ENCODE measurements at regions not wholly inside any gene's neighbourhood (a gene's known extent, or its start where the extent isn't known, plus 50 kb on each side); places are given as distances from the start of the nearest gene placed in this dataset.

DNA sequence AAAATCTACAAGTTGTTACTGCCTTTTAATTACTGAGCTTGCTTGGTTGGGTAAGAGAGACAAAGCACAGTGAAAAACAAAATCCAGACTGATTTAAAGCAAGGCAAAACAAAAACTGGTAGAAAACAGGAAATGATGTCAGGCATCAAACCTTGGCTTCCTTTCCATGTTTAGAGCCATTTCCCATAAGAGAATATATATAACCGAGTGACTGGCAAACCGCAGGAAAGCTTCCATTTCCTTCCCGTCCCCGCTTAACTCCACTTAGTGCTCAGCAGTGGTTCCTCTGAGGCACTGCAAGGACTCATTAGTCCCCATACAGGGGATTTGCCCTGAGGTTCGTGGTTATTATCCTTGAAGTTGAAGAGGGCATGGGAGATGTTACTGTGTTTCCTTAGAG, 446.3 kb downstream of the LPIN1 start:
- no peaks in the 10 kb centered on the region for H3K27me3 ChIP-seq (ENCODE audit: insufficient read depth, poor library complexity, severe bottlenecking)
- no peaks in the 10 kb centered on the region for H3K4me1 ChIP-seq (ENCODE audit: insufficient read depth, poor library complexity, severe bottlenecking)
- no peaks in the 10 kb centered on the region for H3K9me3 ChIP-seq (ENCODE audit: severe bottlenecking)
- DNase-seq (ENCODE audit: low spot score) (no peak), ATAC-seq (ENCODE audit: low read depth) (no peak)
- no peak overlapping the region for H3K27ac ChIP-seq (ENCODE audit: poor library complexity, severe bottlenecking)
- TF ChIP-seq, protein P1, sequence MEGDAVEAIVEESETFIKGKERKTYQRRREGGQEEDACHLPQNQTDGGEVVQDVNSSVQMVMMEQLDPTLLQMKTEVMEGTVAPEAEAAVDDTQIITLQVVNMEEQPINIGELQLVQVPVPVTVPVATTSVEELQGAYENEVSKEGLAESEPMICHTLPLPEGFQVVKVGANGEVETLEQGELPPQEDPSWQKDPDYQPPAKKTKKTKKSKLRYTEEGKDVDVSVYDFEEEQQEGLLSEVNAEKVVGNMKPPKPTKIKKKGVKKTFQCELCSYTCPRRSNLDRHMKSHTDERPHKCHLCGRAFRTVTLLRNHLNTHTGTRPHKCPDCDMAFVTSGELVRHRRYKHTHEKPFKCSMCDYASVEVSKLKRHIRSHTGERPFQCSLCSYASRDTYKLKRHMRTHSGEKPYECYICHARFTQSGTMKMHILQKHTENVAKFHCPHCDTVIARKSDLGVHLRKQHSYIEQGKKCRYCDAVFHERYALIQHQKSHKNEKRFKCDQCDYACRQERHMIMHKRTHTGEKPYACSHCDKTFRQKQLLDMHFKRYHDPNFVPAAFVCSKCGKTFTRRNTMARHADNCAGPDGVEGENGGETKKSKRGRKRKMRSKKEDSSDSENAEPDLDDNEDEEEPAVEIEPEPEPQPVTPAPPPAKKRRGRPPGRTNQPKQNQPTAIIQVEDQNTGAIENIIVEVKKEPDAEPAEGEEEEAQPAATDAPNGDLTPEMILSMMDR (IDR thresholded peaks at IDR 0.05; ENCODE audit: poor library complexity, severe bottlenecking) = no peak
- no peaks in the 10 kb centered on the region for H3K36me3 ChIP-seq (ENCODE audit: low read depth)
- no peak overlapping the region for H3K4me3 ChIP-seq (ENCODE audit: severe bottlenecking)

DNA sequence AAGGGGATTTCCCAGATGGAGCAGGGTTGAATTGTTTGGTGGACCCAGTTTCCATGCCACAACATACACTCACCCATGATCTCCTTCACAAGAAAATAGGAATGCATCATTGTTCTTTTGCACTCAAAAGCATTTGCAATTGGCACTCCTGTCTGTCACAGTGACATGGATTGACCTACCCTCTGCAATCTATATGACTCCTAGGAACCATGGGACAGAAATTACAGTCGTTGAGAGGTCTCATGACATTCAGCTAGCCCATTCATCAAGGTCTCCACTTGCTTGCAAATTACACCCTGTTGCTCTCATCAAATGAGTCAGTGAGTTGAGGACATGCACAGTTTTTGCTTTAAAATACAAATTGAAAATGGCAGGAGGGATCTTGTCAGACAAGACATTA, 448.5 kb downstream of the LPIN1 start:
- no peak for DNase-seq (ENCODE audit: low spot score)
- ATAC-seq (ENCODE audit: low read depth) = no peak
- H3K27me3 ChIP-seq (ENCODE audit: insufficient read depth, poor library complexity, severe bottlenecking) = no peaks in the 10 kb centered on the region
- H3K9me3 ChIP-seq (ENCODE audit: severe bottlenecking) = no peaks in the 10 kb centered on the region
- H3K4me1 ChIP-seq (ENCODE audit: insufficient read depth, poor library complexity, severe bottlenecking) = no peaks in the 10 kb centered on the region
- no peaks in the 10 kb centered on the region for H3K36me3 ChIP-seq (ENCODE audit: low read depth)
- H3K27ac ChIP-seq (ENCODE audit: poor library complexity, severe bottlenecking) = no peak overlapping the region
- no peak overlapping the region for H3K4me3 ChIP-seq (ENCODE audit: severe bottlenecking)
- TF ChIP-seq, protein P1 (IDR thresholded peaks at IDR 0.05; ENCODE audit: poor library complexity, severe bottlenecking) = no peak

DNA sequence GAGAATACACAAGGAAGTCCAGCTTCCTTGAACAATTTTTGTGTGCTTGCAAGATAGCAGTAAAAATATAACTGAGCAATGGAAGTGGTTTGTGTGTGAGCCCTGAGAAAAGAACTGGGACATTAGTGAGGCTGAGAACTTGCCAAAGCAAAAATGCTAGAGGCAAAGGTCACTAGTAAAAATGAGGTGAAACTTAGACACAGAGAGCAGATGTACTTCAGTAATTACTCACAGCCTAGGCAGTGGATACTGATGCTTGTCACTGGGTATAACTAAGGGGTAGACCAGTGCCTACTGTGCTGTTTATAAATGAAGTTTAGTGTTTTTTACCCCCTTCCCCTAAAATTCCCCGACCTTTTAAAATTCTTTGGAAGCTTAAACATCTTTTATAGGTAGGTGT, 450.1 kb downstream of the LPIN1 start:
- ATAC-seq (ENCODE audit: low read depth) (no peak), DNase-seq (ENCODE audit: low spot score) (no peak)
- Histone ChIP-seq H3K4me1 (ENCODE audit: insufficient read depth, poor library complexity, severe bottlenecking) (no peaks in the 10 kb centered on the region), H3K27me3 (ENCODE audit: insufficient read depth, poor library complexity, severe bottlenecking) (no peaks in the 10 kb centered on the region), H3K4me3 (ENCODE audit: severe bottlenecking) (no peak overlapping the region), H3K36me3 (ENCODE audit: low read depth) (no peaks in the 10 kb centered on the region), H3K27ac (ENCODE audit: poor library complexity, severe bottlenecking) (no peak overlapping the region), H3K9me3 (ENCODE audit: severe bottlenecking) (no peaks in the 10 kb centered on the region)
- TF ChIP-seq, protein P1 (IDR thresholded peaks at IDR 0.05; ENCODE audit: poor library complexity, severe bottlenecking) = no peak

DNA sequence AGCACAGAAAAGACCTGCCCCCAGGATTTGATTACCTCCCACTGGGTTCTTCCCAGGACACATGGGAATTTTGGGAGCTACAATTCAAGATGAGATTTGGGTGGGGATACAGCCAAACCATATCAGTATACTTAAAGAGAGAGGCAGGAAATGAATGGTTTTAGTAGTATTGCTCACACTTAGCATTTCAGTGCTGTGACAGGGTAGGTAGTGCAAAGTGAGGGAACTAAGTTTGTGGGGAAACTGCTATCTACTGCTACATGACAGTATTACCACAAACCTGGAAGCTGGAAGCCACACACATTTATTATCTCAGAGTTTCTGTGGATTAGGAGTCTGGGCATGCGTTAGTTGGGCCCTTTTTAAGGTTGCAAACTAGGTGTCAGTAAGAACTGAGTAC, 450.7 kb downstream of the LPIN1 start:
- no peak overlapping the region for H3K27ac ChIP-seq (ENCODE audit: poor library complexity, severe bottlenecking)
- H3K36me3 ChIP-seq (ENCODE audit: low read depth) = no peaks in the 10 kb centered on the region
- ATAC-seq (ENCODE audit: low read depth) (no peak), DNase-seq (ENCODE audit: low spot score) (no peak)
- no peaks in the 10 kb centered on the region for H3K27me3 ChIP-seq (ENCODE audit: insufficient read depth, poor library complexity, severe bottlenecking)
- TF ChIP-seq, protein P1 (IDR thresholded peaks at IDR 0.05; ENCODE audit: poor library complexity, severe bottlenecking) = no peak
- H3K4me3 ChIP-seq (ENCODE audit: severe bottlenecking) = no peak overlapping the region
- H3K4me1 ChIP-seq (ENCODE audit: insufficient read depth, poor library complexity, severe bottlenecking) = no peaks in the 10 kb centered on the region
- H3K9me3 ChIP-seq (ENCODE audit: severe bottlenecking) = no peaks in the 10 kb centered on the region

DNA sequence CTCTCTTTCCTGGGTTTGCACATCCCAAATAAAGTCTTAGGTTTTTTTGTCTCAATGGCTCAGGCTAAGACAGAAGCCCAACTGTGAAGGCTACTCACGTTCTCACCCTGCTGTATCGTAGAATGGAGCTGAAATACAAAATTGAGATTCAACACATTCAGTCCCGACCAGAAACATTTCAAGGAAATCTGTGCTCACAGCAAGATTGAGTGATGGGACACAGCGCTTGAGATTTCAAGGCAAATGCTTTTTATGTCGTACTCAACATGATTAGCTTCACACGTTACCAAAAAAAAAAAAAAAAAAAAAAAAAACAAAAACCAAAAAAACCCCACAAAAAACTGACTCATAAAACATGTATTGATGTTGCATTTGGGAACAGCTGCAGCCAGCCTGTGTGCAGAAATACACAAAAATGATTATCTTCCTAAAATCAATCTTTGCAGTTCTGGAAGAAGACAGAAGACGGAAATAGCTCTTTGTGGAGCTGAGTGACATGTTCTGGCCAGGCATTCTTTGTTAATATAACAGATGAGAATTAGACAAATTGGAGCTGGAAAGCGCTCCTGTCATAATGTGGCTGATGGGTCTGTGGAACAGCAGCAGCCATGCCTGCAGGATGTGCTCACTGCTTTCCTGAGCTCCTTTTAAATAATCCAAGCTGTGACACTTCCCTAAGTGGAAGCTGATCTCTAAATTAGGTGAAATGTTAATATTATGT, 453.2 kb downstream of the LPIN1 start:
- TF ChIP-seq, protein P1 (IDR thresholded peaks at IDR 0.05; ENCODE audit: poor library complexity, severe bottlenecking) = no peak
- no peak overlapping the region for H3K27ac ChIP-seq (ENCODE audit: poor library complexity, severe bottlenecking)
- H3K27me3 ChIP-seq (ENCODE audit: insufficient read depth, poor library complexity, severe bottlenecking) = no peaks in the 10 kb centered on the region
- H3K9me3 ChIP-seq (ENCODE audit: severe bottlenecking) = no peaks in the 10 kb centered on the region
- H3K4me3 ChIP-seq (ENCODE audit: severe bottlenecking) = no peak overlapping the region
- H3K4me1 ChIP-seq (ENCODE audit: insufficient read depth, poor library complexity, severe bottlenecking) = no peaks in the 10 kb centered on the region
- no peak for ATAC-seq (ENCODE audit: low read depth)
- DNase-seq (ENCODE audit: low spot score) = no peak
- H3K36me3 ChIP-seq (ENCODE audit: low read depth) = no peaks in the 10 kb centered on the region
